IMR-90 (cell line): ENCODE measurements at regions not wholly inside any gene's neighbourhood (a gene's known extent, or its start where the extent isn't known, plus 50 kb on each side); places are given as distances from the start of the nearest gene placed in this dataset.

ENCODE experiments used
- ATAC-seq: fragments of 200-7000 bp; cut with Tn5 transposase; 2 replicates; pipeline ENCODE4 v1.9.1; 2020; ENCODE audit warnings: low read depth, mild to moderate bottlenecking, moderate library complexity
- BruUV-seq: library from RNA; stranded (reverse); fragments of 400-500 nt; replicated peaks from 2 replicates; lab custom pipeline; 2021; lab: Mats Ljungman, UMichigan
- CTCF ChIA-PET: fragments of 300-600 bp; formaldehyde crosslinking; extraction: SDS; loops from one replicate; lab custom pipeline; 2021; ENCODE audit warnings: antibody characterized with exemption; lab: Yijun Ruan, JAX
- POLR2A ChIA-PET: fragments of 300-600 bp; sonication (Branson Sonifier 250); formaldehyde crosslinking; loops from one replicate; lab custom pipeline; 2022; ENCODE audit warnings: antibody characterized with exemption; ENCODE audit not compliant: unreplicated experiment; lab: Charles Lee
- DNase-seq: peaks from one replicate; pipeline ENCODE4 v3.0.0; 2013
- H2AFZ ChIP-seq: replicated peaks from 2 replicates; pipeline ENCODE3; 2013; ENCODE audit warnings: low read length, mild to moderate bottlenecking; ENCODE audit not compliant: poor library complexity
- H2AK5ac ChIP-seq: 2 replicates; pipeline ENCODE4 v1.6.1; 2013; ENCODE audit warnings: low read depth, low read length, inconsistent platforms
- H2AK9ac ChIP-seq: replicated peaks from 2 replicates; pipeline ENCODE3; 2013; ENCODE audit warnings: mild to moderate bottlenecking, low read depth, low read length, moderate library complexity; ENCODE audit not compliant: poor library complexity
- H2BK120ac ChIP-seq: 2 replicates; pipeline ENCODE4 v1.6.1; 2013; ENCODE audit warnings: low read depth, low read length, inconsistent platforms
- H2BK15ac ChIP-seq: 3 replicates; pipeline ENCODE4 v1.6.1; 2013; ENCODE audit warnings: low read depth, low read length, inconsistent platforms
- H2BK20ac ChIP-seq: 2 replicates; pipeline ENCODE4 v1.6.1; 2013; ENCODE audit warnings: low read depth, mild to moderate bottlenecking, inconsistent platforms, low read length, moderate library complexity
- H2BK5ac ChIP-seq: 2 replicates; pipeline ENCODE4 v1.6.1; 2013; ENCODE audit warnings: mild to moderate bottlenecking, low read depth, low read length, inconsistent platforms; ENCODE audit not compliant: poor library complexity, severe bottlenecking
- H3K14ac ChIP-seq: replicated peaks from 2 replicates; pipeline ENCODE4 v1.6.1; 2013; ENCODE audit warnings: low read depth, low read length, inconsistent platforms
- H3K18ac ChIP-seq: 2 replicates; pipeline ENCODE4 v1.6.1; 2013; ENCODE audit warnings: low read depth, low read length, control low read depth
- H3K23ac ChIP-seq: 2 replicates; pipeline ENCODE4 v1.6.1; 2013; ENCODE audit warnings: low read depth, low read length, inconsistent platforms
- H3K27ac ChIP-seq: 2 replicates; pipeline ENCODE4 v1.5.1; 2013; ENCODE audit warnings: mild to moderate bottlenecking, control low read depth, low read length; ENCODE audit not compliant: insufficient read depth
- H3K27me3 ChIP-seq: 2 replicates; pipeline ENCODE4 v1.6.1; 2013; ENCODE audit warnings: low read length; ENCODE audit not compliant: control insufficient read depth, insufficient read depth
- H3K36me3 ChIP-seq: 2 replicates; pipeline ENCODE4 v1.6.1; 2013; ENCODE audit warnings: low read length, mixed read lengths; ENCODE audit not compliant: control insufficient read depth, insufficient read depth
- H3K4ac ChIP-seq: 2 replicates; pipeline ENCODE4 v1.6.1; 2013; ENCODE audit warnings: low read depth, low read length, inconsistent platforms
- H3K4me1 ChIP-seq: 2 replicates; pipeline ENCODE4 v1.6.1; 2013; ENCODE audit warnings: low read length, mixed read lengths; ENCODE audit not compliant: control insufficient read depth, insufficient read depth
- H3K4me2 ChIP-seq: 2 replicates; pipeline ENCODE4 v1.6.1; 2013; ENCODE audit warnings: low read depth, mild to moderate bottlenecking, control low read depth, low read length, moderate library complexity
- H3K4me3 ChIP-seq: 2 replicates; pipeline ENCODE4 v1.5.1; 2013; ENCODE audit warnings: low read depth, mild to moderate bottlenecking, control low read depth, low read length, moderate library complexity; ENCODE audit not compliant: insufficient read depth
- H3K56ac ChIP-seq: 2 replicates; pipeline ENCODE4 v1.6.1; 2013; ENCODE audit warnings: low read length, inconsistent platforms; ENCODE audit not compliant: insufficient read depth; ENCODE audit errors: extremely low read depth
- H3K79me1 ChIP-seq, 2 experiments: 2 replicates each; pipeline ENCODE4 v1.6.1; 2013; ENCODE audit warnings: low read length in 2 of 2, inconsistent platforms in 1 of 2, low read depth in 1 of 2
- H3K9ac ChIP-seq: 2 replicates; pipeline ENCODE4 v1.6.1; 2013; ENCODE audit warnings: low read depth, low read length, control low read depth
- H3K9me1 ChIP-seq: 2 replicates; pipeline ENCODE4 v1.6.1; 2013; ENCODE audit warnings: low read length, inconsistent platforms; ENCODE audit not compliant: insufficient read depth
- H3K9me3 ChIP-seq: 2 replicates; pipeline ENCODE4 v1.6.1; 2013; ENCODE audit warnings: low read length; ENCODE audit not compliant: control insufficient read depth, insufficient read depth
- H4K20me1 ChIP-seq: 2 replicates; pipeline ENCODE4 v1.6.1; 2013; ENCODE audit warnings: low read length, inconsistent platforms; ENCODE audit not compliant: insufficient read depth
- H4K5ac ChIP-seq: 2 replicates; pipeline ENCODE4 v1.6.1; 2013; ENCODE audit warnings: mild to moderate bottlenecking, low read depth, low read length, control low read depth
- H4K8ac ChIP-seq, 2 experiments: 2 replicates each; pipeline ENCODE4 v1.6.1; 2013; ENCODE audit warnings: low read depth in 2 of 2, low read length in 2 of 2, control low read depth in 1 of 2, inconsistent platforms in 1 of 2
- H4K91ac ChIP-seq: 2 replicates; pipeline ENCODE4 v1.6.1; 2013; ENCODE audit warnings: low read depth, low read length, inconsistent platforms; ENCODE audit not compliant: insufficient read depth
- BHLHE40 ChIP-seq: fragments of 150-350 bp; IDR thresholded peaks from 2 replicates; pipeline ENCODE4 v1.6.1; 2016; ENCODE audit warnings: mild to moderate bottlenecking, low read depth, low read length
- CEBPB ChIP-seq: IDR thresholded peaks from 2 replicates; pipeline ENCODE4 v1.6.1; 2012; ENCODE audit warnings: low read depth, low read length, improper control_type of control experiment
- CHD1 ChIP-seq: IDR thresholded peaks from 2 replicates; pipeline ENCODE4 v1.6.1; 2012; ENCODE audit warnings: low read depth, low read length, improper control_type of control experiment
- FOS ChIP-seq: fragments of 150-350 bp; IDR thresholded peaks from 2 replicates; pipeline ENCODE4 v1.6.1; 2016; ENCODE audit warnings: low read depth, low read length
- MAFK ChIP-seq: IDR thresholded peaks from 2 replicates; pipeline ENCODE4 v1.6.1; 2012; ENCODE audit warnings: low read depth, low read length, improper control_type of control experiment
- MAZ ChIP-seq: IDR thresholded peaks from 2 replicates; pipeline ENCODE4 v1.6.1; 2012; ENCODE audit warnings: low read depth, mild to moderate bottlenecking, low read length, improper control_type of control experiment, moderate library complexity, borderline replicate concordance
- MXI1 ChIP-seq: IDR thresholded peaks from 2 replicates; pipeline ENCODE4 v1.6.1; 2012; ENCODE audit warnings: low read depth, mild to moderate bottlenecking, low read length, moderate library complexity, borderline replicate concordance
- NFE2L2 ChIP-seq: fragments of 150-350 bp; IDR thresholded peaks from 2 replicates; pipeline ENCODE4 v1.6.1; 2016; ENCODE audit warnings: low read depth, mild to moderate bottlenecking, low read length
- POLR2A ChIP-seq: IDR thresholded peaks from 2 replicates; pipeline ENCODE4 v1.6.1; 2012; ENCODE audit warnings: mild to moderate bottlenecking, low read depth, low read length
- RAD21 ChIP-seq: IDR thresholded peaks from 2 replicates; pipeline ENCODE4 v1.6.1; 2012; ENCODE audit warnings: low read length, improper control_type of control experiment
- RCOR1 ChIP-seq: IDR thresholded peaks from 2 replicates; pipeline ENCODE4 v1.6.1; 2012; ENCODE audit warnings: mild to moderate bottlenecking, low read length, improper control_type of control experiment; ENCODE audit not compliant: insufficient replicate concordance
- RFX5 ChIP-seq: IDR thresholded peaks from 2 replicates; pipeline ENCODE4 v1.8.0; 2012; ENCODE audit warnings: low read depth, mild to moderate bottlenecking, low read length, moderate library complexity
- SMC3 ChIP-seq: fragments of 150-350 bp; IDR thresholded peaks from 2 replicates; pipeline ENCODE4 v1.6.1; 2016; ENCODE audit warnings: low read depth, mild to moderate bottlenecking, antibody characterized with exemption, low read length, moderate library complexity
- dilution Hi-C: fragments of 300-500 bp; cut with HindIII; formaldehyde crosslinking; loops from one replicate; pipeline ENCODE4 v1.14.3; 2018; ENCODE audit warnings: low sequenced_read_pairs; ENCODE audit not compliant: unreplicated experiment
- in situ Hi-C: fragments of 300-500 bp; cut with MboI; formaldehyde crosslinking; loops from 3 replicates; pipeline ENCODE4 v1.14.3; 2019; ENCODE audit warnings: low sequenced_read_pairs, inconsistent platforms, mixed read lengths
- intact Hi-C: fragments of 100-400 bp; cut with micrococcal nuclease; formaldehyde crosslinking; loops from 2 replicates; pipeline ENCODE4 v1.10.0; 2022
- TF ChIP-seq, protein P1 (sequence below): fragments of 150-350 bp; IDR thresholded peaks from 2 replicates; pipeline ENCODE4 v1.6.1; 2017; ENCODE audit warnings: mild to moderate bottlenecking, antibody characterized with exemption, low read length, low read depth
- TF ChIP-seq, protein P2 (sequence below): conservative IDR thresholded peaks from 2 replicates; pipeline ENCODE4 v1.5.1; 2012; ENCODE audit warnings: mild to moderate bottlenecking, low read depth, low read length, improper control_type of control experiment
- TF ChIP-seq, protein P3 (sequence below): fragments of 150-350 bp; IDR thresholded peaks from 2 replicates; pipeline ENCODE4 v1.6.1; 2016; ENCODE audit warnings: low read depth, mild to moderate bottlenecking, low read length, moderate library complexity, borderline replicate concordance

DNA sequence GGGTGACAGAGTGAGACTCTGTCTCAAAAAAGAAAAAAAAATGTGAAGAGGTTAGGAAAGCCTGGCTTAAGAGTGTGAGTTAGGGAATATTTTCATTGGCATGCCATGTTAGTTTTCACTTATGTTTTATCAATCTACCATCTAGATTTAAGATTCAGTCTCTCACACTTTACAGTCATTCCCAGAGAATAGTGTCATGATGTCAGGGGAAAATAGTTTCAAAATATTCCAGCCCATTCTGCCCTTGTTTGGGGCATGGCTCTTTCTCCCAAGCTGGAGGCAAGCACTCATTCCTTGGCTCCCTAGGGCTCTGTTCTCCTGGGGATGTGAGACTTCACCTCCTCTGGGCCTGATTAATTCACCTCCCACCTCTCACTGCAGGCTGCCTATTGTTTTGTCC, 331.5 kb downstream of the CXCL12 start:
- H3K14ac ChIP-seq = no peak overlapping the region
- H2BK20ac ChIP-seq = no peak overlapping the region
- H4K8ac ChIP-seq = no peak overlapping the region
- H3K9ac ChIP-seq = no peak overlapping the region
- no peak overlapping the region for H2AK5ac ChIP-seq
- no peaks in the 10 kb centered on the region; the same call in 1 of the 2 replicates for H3K9me3 ChIP-seq
- H3K23ac ChIP-seq = no peak overlapping the region
- ChIA-PET POLR2A (no interaction called here), CTCF (no interaction called here)
- peaks cover 38% of the 10 kb centered on the region for H3K27me3 ChIP-seq
- no peak overlapping the region for H2AFZ ChIP-seq
- intact Hi-C loops (no loop called here), dilution Hi-C loops (no loop called here), in situ Hi-C loops (loop anchor here (25.0 kb wide), 1 partner anchor 809 kb away; no protein-coding TSS in a partner anchor)
- no peaks in the 10 kb centered on the region for H4K20me1 ChIP-seq
- ATAC-seq (no peak), DNase-seq (no peak)
- no peak overlapping the region for H4K91ac ChIP-seq
- H2AK9ac ChIP-seq = no peak overlapping the region
- no peak overlapping the region for H2BK15ac ChIP-seq
- H3K9me1 ChIP-seq = no peaks in the 10 kb centered on the region; the same call in 1 of the 2 replicates
- no peak overlapping the region for H3K27ac ChIP-seq
- no peak overlapping the region for H2BK5ac ChIP-seq
- no peaks in the 10 kb centered on the region for H3K79me1 ChIP-seq
- H3K36me3 ChIP-seq = no peaks in the 10 kb centered on the region
- H3K18ac ChIP-seq = no peak overlapping the region
- no peak overlapping the region for H2BK120ac ChIP-seq
- TF ChIP-seq RFX5 = no peak
- TF ChIP-seq, protein P1, sequence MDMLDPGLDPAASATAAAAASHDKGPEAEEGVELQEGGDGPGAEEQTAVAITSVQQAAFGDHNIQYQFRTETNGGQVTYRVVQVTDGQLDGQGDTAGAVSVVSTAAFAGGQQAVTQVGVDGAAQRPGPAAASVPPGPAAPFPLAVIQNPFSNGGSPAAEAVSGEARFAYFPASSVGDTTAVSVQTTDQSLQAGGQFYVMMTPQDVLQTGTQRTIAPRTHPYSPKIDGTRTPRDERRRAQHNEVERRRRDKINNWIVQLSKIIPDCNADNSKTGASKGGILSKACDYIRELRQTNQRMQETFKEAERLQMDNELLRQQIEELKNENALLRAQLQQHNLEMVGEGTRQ = no peak
- TF ChIP-seq POLR2A = no peak
- TF ChIP-seq, protein P2, sequence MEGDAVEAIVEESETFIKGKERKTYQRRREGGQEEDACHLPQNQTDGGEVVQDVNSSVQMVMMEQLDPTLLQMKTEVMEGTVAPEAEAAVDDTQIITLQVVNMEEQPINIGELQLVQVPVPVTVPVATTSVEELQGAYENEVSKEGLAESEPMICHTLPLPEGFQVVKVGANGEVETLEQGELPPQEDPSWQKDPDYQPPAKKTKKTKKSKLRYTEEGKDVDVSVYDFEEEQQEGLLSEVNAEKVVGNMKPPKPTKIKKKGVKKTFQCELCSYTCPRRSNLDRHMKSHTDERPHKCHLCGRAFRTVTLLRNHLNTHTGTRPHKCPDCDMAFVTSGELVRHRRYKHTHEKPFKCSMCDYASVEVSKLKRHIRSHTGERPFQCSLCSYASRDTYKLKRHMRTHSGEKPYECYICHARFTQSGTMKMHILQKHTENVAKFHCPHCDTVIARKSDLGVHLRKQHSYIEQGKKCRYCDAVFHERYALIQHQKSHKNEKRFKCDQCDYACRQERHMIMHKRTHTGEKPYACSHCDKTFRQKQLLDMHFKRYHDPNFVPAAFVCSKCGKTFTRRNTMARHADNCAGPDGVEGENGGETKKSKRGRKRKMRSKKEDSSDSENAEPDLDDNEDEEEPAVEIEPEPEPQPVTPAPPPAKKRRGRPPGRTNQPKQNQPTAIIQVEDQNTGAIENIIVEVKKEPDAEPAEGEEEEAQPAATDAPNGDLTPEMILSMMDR = no peak
- TF ChIP-seq CHD1 = no peak
- no peak for TF ChIP-seq NFE2L2
- TF ChIP-seq, protein P3, sequence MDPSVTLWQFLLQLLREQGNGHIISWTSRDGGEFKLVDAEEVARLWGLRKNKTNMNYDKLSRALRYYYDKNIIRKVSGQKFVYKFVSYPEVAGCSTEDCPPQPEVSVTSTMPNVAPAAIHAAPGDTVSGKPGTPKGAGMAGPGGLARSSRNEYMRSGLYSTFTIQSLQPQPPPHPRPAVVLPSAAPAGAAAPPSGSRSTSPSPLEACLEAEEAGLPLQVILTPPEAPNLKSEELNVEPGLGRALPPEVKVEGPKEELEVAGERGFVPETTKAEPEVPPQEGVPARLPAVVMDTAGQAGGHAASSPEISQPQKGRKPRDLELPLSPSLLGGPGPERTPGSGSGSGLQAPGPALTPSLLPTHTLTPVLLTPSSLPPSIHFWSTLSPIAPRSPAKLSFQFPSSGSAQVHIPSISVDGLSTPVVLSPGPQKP = no peak
- no peak for TF ChIP-seq FOS
- no peak for TF ChIP-seq BHLHE40
- no peak for TF ChIP-seq RAD21
- no peak for TF ChIP-seq MAZ
- no peak for TF ChIP-seq CEBPB
- TF ChIP-seq MAFK = no peak
- no peak for TF ChIP-seq SMC3
- TF ChIP-seq RCOR1 = no peak
- TF ChIP-seq MXI1 = no peak
- no peak overlapping the region for H3K56ac ChIP-seq
- BruUV-seq = no TSS peak
- H3K4me1 ChIP-seq = no peaks in the 10 kb centered on the region
- H4K5ac ChIP-seq = no peak overlapping the region
- H3K4ac ChIP-seq = no peak overlapping the region
- H3K4me2 ChIP-seq = no peak overlapping the region
- no peak overlapping the region for H3K4me3 ChIP-seq
